Endodermal cell (in vitro differentiated cells): ENCODE measurements at regions not wholly inside any gene's neighbourhood (a gene's known extent, or its start where the extent isn't known, plus 50 kb on each side); places are given as distances from the start of the nearest gene placed in this dataset.

ENCODE experiments used
- DNase-seq: peaks from one replicate; pipeline ENCODE4 v3.0.0-alpha.2; 2017
- H3K27ac ChIP-seq: 2 replicates; pipeline ENCODE4 v1.5.1; 2013; ENCODE audit warnings: mild to moderate bottlenecking, low read depth, low read length, moderate library complexity
- H3K27me3 ChIP-seq: 2 replicates; pipeline ENCODE4 v1.6.1; 2013; ENCODE audit warnings: mild to moderate bottlenecking, low read length, moderate library complexity; ENCODE audit not compliant: insufficient read depth, control insufficient read depth, poor library complexity, severe bottlenecking
- H3K36me3 ChIP-seq: 2 replicates; pipeline ENCODE4 v1.7.0; 2013; ENCODE audit warnings: mild to moderate bottlenecking, low read length, moderate library complexity; ENCODE audit not compliant: control insufficient read depth, insufficient read depth
- H3K4me1 ChIP-seq: one replicate; pipeline ENCODE4 v1.7.0; 2013; ENCODE audit warnings: low read length; ENCODE audit not compliant: control insufficient read depth, insufficient read depth
- H3K4me3 ChIP-seq: 2 replicates; pipeline ENCODE4 v1.5.1; 2013; ENCODE audit warnings: mild to moderate bottlenecking, low read length, moderate library complexity
- H3K9ac ChIP-seq: 2 replicates; pipeline ENCODE4 v1.6.1; 2013; ENCODE audit warnings: mild to moderate bottlenecking, low read length, moderate library complexity; ENCODE audit not compliant: poor library complexity, severe bottlenecking; ENCODE audit errors: extremely low read depth
- H3K9me3 ChIP-seq: 2 replicates; pipeline ENCODE4 v1.6.1; 2013; ENCODE audit warnings: mild to moderate bottlenecking, low read length, moderate library complexity; ENCODE audit not compliant: control insufficient read depth
- H3K27ac Mint-ChIP-seq: 2 replicates; pipeline ENCODE4 v1.8.0; 2020; ENCODE audit warnings: mixed read lengths
- H3K27me3 Mint-ChIP-seq: 2 replicates; pipeline ENCODE4 v1.8.0; 2021; ENCODE audit warnings: mild to moderate bottlenecking, mixed read lengths; ENCODE audit not compliant: insufficient read depth
- H3K36me3 Mint-ChIP-seq: 2 replicates; pipeline ENCODE4 v1.8.0; 2020; ENCODE audit warnings: low read depth, mixed read lengths
- H3K4me1 Mint-ChIP-seq: 2 replicates; pipeline ENCODE4 v1.8.0; 2020; ENCODE audit warnings: mixed read lengths
- H3K4me3 Mint-ChIP-seq: 2 replicates; pipeline ENCODE4 v1.8.0; 2020; ENCODE audit warnings: mild to moderate bottlenecking, moderate library complexity, mixed read lengths
- H3K9me3 Mint-ChIP-seq: 2 replicates; pipeline ENCODE4 v1.8.0; 2020; ENCODE audit warnings: mild to moderate bottlenecking, mixed read lengths
- WGBS, 2 experiments: methylation state at CpG; one replicate each; pipeline versions ENCODE4 v1.1.5 to v1.1.7; 2013; ENCODE audit warnings: missing lambda C conversion rate in 2 of 2, mixed read lengths in 1 of 2; ENCODE audit not compliant: insufficient coverage in 1 of 2, insufficient read length in 1 of 2; 5-methylcytosine and 5-hydroxymethylcytosine counted together
- TF ChIP-seq, protein P1 (sequence below): fragments of 200-600 bp; sonication (generic); conservative IDR thresholded peaks from 2 replicates; pipeline ENCODE4 v1.5.0; 2021; ENCODE audit warnings: antibody characterized with exemption, mild to moderate bottlenecking

DNA sequence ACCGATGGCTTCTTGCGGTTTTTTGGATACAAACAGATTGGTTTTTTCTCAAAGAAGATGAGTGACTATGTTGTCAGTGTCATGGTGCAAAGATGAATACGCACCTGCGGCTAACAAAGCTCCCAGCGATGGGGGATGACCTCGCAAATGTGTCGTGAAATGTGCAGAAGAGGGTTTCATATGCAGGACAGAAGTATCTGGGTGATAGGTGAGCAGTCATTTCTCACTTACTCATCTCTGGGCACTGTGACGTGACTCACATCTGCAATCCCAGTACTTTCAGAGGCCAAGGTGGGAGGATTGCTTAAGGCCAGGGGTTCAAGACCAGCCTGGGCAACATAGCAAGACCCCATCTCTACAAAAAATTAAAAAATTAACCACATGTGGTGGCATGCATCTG is 216.3 kb downstream of the ERMARD start:
- H3K9me3 ChIP-seq = no peaks in the 10 kb centered on the region
- WGBS, 2 experiments = 71 to 74% methylated on average over 7 to 8 of the region's 8 CpGs
- Mint-ChIP-seq H3K4me1 (no peaks in the 10 kb centered on the region), H3K27me3 (peaks cover 5% of the 10 kb centered on the region), H3K9me3 (peaks cover 14% of the 10 kb centered on the region), H3K4me3 (no peak overlapping the region), H3K36me3 (peaks cover 7% of the 10 kb centered on the region), H3K27ac (no peak overlapping the region)
- TF ChIP-seq, protein P1, sequence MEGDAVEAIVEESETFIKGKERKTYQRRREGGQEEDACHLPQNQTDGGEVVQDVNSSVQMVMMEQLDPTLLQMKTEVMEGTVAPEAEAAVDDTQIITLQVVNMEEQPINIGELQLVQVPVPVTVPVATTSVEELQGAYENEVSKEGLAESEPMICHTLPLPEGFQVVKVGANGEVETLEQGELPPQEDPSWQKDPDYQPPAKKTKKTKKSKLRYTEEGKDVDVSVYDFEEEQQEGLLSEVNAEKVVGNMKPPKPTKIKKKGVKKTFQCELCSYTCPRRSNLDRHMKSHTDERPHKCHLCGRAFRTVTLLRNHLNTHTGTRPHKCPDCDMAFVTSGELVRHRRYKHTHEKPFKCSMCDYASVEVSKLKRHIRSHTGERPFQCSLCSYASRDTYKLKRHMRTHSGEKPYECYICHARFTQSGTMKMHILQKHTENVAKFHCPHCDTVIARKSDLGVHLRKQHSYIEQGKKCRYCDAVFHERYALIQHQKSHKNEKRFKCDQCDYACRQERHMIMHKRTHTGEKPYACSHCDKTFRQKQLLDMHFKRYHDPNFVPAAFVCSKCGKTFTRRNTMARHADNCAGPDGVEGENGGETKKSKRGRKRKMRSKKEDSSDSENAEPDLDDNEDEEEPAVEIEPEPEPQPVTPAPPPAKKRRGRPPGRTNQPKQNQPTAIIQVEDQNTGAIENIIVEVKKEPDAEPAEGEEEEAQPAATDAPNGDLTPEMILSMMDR = no peak
- H3K9ac ChIP-seq = no peak overlapping the region
- DNase-seq = peak; percentile 13
- H3K27me3 ChIP-seq = peaks cover 2% of the 10 kb centered on the region
- no peak overlapping the region for H3K4me3 ChIP-seq
- H3K36me3 ChIP-seq = no peaks in the 10 kb centered on the region
- no peaks in the 10 kb centered on the region for H3K4me1 ChIP-seq
- H3K27ac ChIP-seq = no peak overlapping the region

DNA sequence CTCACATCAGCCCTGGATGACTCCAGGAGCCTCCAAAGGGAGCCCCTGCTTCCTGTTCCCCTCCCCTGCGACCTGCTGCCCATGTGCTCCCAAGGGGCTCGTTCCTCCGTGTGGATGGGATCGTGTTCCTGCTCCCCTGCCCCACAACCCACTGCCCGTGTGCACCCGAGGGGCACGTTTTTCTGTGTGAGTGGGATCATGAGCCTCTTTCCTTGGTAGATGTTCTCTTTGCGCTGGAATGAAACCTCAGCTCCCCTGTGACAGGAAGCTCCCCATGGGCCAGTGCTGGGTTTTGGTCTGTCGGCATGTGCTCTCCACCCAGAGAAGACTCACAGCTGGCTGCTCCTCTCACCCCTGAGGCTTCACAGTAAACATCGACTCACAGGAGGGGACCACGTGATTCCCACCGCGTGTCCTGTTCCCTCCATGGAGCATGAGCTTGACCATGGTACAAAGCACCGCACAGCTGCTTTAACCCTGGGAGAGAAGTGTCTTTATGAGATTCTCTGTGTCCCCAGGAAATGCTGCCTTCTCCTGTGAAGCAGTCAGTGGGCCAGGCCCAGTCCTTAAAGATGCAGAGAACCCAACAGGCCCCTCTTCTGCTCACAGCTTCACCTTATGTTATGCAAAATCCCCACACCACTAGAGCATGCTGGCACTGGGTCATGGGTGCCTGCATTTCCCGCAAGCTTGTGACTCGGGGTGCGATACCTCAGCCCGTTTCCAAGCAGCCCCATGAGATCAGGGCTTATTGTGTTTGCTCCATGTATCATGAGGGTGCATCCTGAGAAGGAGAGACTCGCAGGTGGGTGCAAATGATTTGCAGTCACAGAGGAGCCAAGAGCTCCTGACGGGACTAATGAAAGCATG is 215.1 kb downstream of the ERMARD start:
- H3K36me3 Mint-ChIP-seq = peaks cover 7% of the 10 kb centered on the region
- WGBS, 2 experiments = 86 to 95% methylated on average over 13 to 20 of the region's 20 CpGs
- Histone ChIP-seq H3K4me1 (no peaks in the 10 kb centered on the region), H3K4me3 (no peak overlapping the region), H3K27ac (no peak overlapping the region), H3K9me3 (no peaks in the 10 kb centered on the region), H3K36me3 (no peaks in the 10 kb centered on the region), H3K27me3 (peaks cover 11% of the 10 kb centered on the region), H3K9ac (no peak overlapping the region)
- H3K27me3 Mint-ChIP-seq = peaks cover 8% of the 10 kb centered on the region
- H3K4me3 Mint-ChIP-seq = no peak overlapping the region
- peak; percentile 41 for DNase-seq
- TF ChIP-seq, protein P1 = no peak
- no peaks in the 10 kb centered on the region for H3K4me1 Mint-ChIP-seq
- peaks cover 14% of the 10 kb centered on the region for H3K9me3 Mint-ChIP-seq
- H3K27ac Mint-ChIP-seq = no peak overlapping the region

DNA sequence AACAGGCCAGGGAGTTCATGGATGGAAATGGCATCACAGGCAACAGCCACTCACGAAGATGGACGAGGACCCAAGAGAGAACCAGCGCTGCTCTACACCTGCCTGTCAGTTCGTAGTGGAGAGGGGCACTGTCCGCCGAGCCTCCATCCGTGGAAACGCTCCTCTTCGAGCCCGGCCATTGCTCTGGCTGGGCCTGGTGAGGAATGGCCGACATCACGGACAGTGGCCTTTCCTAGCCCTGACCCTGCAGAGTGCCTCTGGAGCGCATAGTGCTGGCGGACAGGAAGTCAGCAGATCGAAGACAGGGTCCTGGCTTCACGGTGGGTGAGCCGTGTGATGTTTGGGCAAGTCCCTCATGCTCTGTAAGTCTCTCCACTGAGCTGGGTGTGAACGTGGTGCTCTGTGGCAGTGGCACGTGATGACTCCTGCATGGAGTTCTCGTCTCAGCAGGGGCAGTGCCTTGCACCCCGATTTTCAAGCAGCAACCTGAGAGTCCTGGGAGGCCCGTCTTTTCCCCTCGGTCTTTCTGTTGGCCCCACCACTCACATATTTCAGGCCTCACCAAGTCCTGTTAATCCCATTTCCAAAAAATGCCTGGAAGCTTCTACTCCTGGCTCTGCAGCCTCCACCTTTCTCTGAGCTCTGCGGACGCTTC is 214.4 kb downstream of the ERMARD start:
- H3K9me3 ChIP-seq = no peaks in the 10 kb centered on the region
- no peaks in the 10 kb centered on the region for H3K4me1 Mint-ChIP-seq
- peaks cover 7% of the 10 kb centered on the region for H3K36me3 Mint-ChIP-seq
- peaks cover 8% of the 10 kb centered on the region for H3K27me3 Mint-ChIP-seq
- no peak overlapping the region for H3K4me3 ChIP-seq
- peaks cover 16% of the 10 kb centered on the region for H3K27me3 ChIP-seq
- DNase-seq = peak; percentile 26
- no peak overlapping the region for H3K27ac Mint-ChIP-seq
- WGBS, 2 experiments = 90 to 92% methylated on average over 22 to 25 of the region's 25 CpGs
- H3K9ac ChIP-seq = no peak overlapping the region
- no peak overlapping the region for H3K27ac ChIP-seq
- no peak overlapping the region for H3K4me3 Mint-ChIP-seq
- peaks cover 14% of the 10 kb centered on the region for H3K9me3 Mint-ChIP-seq
- TF ChIP-seq, protein P1 = no peak
- H3K36me3 ChIP-seq = no peaks in the 10 kb centered on the region
- H3K4me1 ChIP-seq = no peaks in the 10 kb centered on the region
